CD4-positive, alpha-beta T cell treated with Interleukin-17A for 1 hour (primary cell): ENCODE measurements at regions not wholly inside any gene's neighbourhood (a gene's known extent, or its start where the extent isn't known, plus 50 kb on each side); places are given as distances from the start of the nearest gene placed in this dataset.

Experiments
- DNase-seq: peaks from one replicate; pipeline ENCODE4 v3.0.0-alpha.2; 2020

- DNase-seq = no peak
Observed at GRCh38 chr10:6343305-6344010, 140.7 kb downstream of the PFKFB3 start.

GRCh38 chr10:6345404-6345803, 142.7 kb downstream of the PFKFB3 start:
- no peak for DNase-seq

DNA sequence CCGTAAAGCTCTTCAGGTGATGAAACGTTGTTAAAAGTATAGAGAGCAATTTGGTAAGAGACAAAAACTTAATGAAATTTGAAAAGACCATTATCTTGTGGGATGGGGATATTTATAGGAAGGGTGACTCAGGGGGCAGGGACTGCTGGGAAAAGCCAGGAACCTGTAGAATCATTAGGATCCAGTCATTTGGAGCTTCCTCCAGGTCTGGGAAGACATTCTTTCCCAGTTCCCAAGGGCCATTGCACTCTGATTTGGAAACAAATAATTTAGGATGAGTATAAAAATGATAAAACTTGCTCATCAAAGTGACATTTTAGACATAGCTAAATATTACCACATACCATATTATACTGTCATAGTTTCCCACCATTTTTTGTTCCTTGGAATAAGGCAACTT, 143.9 kb downstream of the PFKFB3 start:
- DNase-seq = no peak

- peak; percentile 61 for DNase-seq
Observed at GRCh38 chr10:6347391-6347951, 144.7 kb downstream of the PFKFB3 start.

DNA sequence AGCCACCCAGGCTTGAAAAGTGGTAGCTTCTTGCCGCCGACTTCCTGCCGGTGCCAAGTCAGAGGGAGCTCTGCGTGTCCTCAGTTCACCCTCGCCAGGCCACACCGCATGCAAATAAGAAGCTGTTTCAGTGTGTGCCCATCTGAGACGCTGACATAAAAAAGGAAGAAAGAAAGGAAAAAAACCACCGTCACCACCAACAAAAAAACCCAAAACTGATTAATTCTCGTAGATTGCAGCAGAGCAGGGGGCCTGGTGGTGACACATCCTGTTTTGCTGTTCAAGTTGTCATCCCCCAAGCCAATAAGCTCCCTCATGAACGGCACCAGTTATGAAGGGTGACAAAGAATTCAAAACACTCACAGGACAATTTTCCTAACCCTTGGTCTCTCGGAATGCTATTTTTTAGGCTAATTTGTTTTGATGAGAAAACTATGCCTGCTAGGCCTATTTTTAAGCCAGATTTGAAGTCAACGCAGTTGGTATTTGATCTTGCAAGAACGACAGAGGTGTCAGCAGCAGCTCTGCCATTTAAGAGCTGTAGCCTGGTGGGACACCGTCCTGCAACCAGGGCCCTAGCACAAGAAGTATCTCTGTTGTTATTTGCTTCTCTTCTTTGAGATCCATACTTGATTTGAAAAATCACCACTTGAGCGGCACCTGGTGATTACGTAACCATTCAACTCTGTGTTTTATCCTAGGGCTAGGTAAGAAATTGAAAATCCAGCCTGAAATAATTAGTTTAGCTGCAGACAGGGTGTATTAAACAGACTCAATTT, 145.6 kb downstream of the PFKFB3 start:
- DNase-seq = peak; percentile 87

DNA sequence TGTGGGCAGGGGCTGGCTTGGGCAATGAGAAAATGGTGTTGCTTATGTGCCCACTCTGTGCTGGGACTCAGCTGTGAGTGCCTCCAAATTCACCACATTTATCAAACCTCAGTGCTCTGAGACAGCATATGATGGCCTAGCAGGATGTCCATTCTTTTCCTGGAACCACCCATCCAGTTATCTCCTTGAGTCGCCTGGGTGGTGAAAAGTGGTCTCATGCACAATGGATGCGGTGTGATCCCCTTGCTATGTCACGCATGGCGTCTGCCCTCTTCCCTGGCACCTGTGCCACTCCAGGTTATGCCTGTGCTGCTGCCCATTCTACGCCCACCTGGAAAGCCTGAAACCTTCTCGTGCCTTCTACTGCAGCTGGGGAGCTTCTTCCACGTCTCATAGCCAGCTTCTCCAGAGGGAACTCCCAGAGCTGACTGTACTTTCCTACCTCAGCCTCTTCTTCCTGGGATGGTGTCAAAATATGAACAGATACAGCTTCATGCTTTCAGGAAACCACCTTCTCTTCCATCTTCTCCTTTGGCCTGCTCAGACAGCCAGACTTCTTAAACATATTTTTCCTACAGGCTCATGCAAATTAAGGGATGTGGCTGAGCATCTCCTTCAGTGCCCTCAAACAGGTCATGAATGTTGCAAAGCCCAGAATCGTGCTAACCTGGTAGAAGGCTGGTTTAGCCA, 147.3 kb downstream of the PFKFB3 start:
- DNase-seq = no peak

- DNase-seq = no peak
Observed at GRCh38 chr10:6350609-6351008, 147.9 kb downstream of the PFKFB3 start.

DNA sequence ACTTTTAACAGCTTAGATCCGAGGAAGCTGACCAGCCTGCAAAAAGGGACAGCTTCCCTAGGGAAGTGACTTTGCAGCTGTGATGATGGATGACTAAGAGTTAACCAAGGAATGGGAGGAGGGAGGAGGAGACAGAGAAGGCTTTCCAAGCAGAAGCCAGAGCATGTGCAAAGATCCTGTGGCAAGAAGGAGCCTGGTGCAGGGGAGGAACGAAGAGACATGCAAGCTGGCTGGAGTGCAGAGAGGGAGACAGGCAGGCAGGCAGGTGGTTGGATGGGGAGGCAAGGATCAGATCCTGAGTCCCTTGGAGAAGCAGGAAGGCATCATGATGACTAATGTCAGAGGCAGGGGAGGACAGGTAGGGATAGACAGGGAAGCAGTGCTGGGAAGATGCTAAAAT, 148.8 kb downstream of the PFKFB3 start:
- DNase-seq = no peak

DNA sequence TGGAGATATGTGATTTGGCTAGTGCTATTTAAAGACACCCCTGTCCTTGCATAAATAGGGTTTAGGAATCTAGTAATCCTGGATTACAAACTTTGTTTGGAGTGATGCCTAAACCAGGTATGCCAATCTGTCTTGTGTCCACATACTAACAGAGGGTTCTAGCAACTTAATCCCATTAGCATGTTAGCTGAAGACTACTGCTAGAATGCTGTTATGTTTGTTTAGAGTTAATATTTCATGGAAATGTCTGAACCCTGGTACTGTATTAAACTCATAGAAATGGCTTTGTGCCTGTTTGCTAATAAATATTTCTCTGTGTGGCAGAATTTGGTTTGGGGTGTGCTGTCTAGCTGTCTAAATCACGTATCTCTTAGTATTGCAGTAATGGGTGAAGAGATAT, 150.8 kb downstream of the PFKFB3 start:
- no peak for DNase-seq

- no peak for DNase-seq
Observed at GRCh38 chr10:6354168-6354772, 151.5 kb downstream of the PFKFB3 start.

DNA sequence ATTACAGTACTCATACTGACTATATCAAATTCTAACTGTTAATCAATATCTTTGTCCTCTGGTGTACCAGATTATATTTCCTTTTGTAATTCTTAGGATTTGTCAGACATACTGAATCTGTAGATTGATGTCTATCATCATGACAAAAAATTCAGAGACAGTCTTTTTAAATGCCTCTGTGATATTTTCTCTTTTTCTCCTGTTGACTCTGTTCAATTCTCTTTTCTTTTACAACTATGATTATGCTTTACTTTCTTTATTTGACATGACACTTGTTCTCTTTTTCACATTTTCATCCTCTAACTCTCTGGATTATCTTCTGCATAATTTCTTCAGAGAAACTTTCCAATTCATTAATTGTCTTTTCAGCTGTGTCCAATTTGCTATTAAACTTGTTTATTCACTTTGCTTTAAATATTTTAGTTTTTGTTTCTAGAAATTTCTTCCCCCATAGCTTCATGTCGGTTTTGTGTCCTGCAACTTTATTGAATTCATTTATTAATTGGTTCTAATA, 153.6 kb downstream of the PFKFB3 start:
- DNase-seq = no peak

DNA sequence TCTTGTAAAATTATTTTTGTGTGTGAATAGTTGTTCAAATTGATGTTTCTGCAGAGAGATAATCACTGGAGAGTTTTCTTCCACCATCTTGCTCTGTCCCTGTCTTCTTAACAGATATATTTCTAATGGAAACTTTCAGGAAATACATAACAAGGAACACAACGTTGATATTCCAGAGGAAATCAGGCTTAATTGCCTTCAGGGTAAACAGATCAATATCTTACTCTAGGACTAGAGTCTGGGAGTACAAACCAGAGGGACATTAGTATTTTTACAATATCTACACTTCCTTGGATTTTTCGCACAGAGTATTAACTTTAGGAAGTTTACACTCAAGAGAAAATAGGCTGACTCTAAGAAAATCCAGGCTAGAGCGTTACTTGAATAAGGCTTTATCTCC, 159.1 kb downstream of the PFKFB3 start:
- DNase-seq = no peak

- DNase-seq = no peak
Observed at GRCh38 chr10:6362879-6363278, 160.1 kb downstream of the PFKFB3 start.

DNA sequence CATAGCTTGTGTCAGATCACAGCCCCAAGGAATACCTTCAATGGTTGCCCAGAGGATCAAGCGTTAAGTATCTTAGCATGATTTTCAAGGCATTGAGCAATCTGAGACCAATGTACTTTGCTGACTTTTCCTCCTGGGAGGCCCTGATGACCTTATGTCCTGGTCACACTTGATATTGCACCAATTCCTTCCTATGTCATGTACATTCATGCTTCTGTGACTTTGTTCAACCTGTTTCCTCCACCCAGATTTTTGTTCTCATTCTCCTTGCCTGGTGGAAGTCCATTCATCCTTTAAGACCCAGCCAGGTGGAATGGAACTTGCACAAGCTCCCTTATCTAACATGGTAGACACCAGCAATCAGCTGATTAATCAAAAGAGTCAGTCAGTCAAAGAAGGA, 160.8 kb downstream of the PFKFB3 start:
- DNase-seq = no peak

GRCh38 chr10:6364283-6364682, 161.6 kb downstream of the PFKFB3 start:
- DNase-seq = no peak

DNA sequence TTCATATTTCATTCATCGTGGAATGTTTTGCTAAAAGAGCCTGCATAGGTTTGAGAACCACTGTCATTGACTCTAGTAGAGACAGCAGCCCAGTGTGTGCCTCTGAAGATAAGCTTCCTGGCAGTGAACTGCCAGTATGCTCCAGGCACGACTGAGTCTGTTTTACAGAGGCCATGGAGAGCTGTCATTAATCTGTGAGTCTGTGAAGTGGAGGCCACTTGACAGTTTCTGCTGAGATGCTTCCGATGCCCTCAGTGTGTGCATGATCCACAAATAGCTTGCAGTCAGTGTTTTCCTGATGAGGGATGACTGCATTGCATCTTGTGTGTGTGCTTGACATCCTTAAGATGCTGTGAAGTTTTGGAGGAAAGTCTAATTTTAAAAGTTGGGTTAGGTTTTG, 162.2 kb downstream of the PFKFB3 start:
- no peak for DNase-seq

GRCh38 chr10:6365384-6365783, 162.7 kb downstream of the PFKFB3 start:
- DNase-seq = no peak
